GM23338 (cell line): ENCODE measurements at regions not wholly inside any gene's neighbourhood (a gene's known extent, or its start where the extent isn't known, plus 50 kb on each side); places are given as distances from the start of the nearest gene placed in this dataset.

Source experiments
- ATAC-seq: fragments of 200-7000 bp; cut with Tn5 transposase; 3 replicates; pipeline ENCODE4 v1.9.1; 2020
- DNase-seq: peaks from one replicate; pipeline ENCODE4 v3.0.0-alpha.2; 2015; ENCODE audit warnings: low spot score
- H2AFZ ChIP-seq: fragments of 200-600 bp; sonication (generic); 2 replicates; pipeline ENCODE4 v1.8.0; 2016; ENCODE audit warnings: antibody characterized with exemption, mild to moderate bottlenecking, moderate library complexity
- H3F3A ChIP-seq: fragments of 200-600 bp; sonication (generic); replicated peaks from 2 replicates; pipeline ENCODE4 v1.8.0; 2017; ENCODE audit warnings: antibody characterized with exemption, mixed run types, low read depth
- H3K27ac ChIP-seq: fragments of 200-600 bp; sonication (generic); 2 replicates; pipeline ENCODE4 v1.6.1; 2016; ENCODE audit warnings: low read depth
- H3K27me3 ChIP-seq: fragments of 200-600 bp; sonication (generic); 2 replicates; pipeline ENCODE4 v1.8.0; 2016; ENCODE audit warnings: mild to moderate bottlenecking, mixed run types, moderate library complexity; ENCODE audit not compliant: insufficient read depth
- H3K36me3 ChIP-seq: fragments of 200-600 bp; sonication (generic); 2 replicates; pipeline ENCODE4 v1.8.0; 2016; ENCODE audit warnings: mild to moderate bottlenecking; ENCODE audit not compliant: insufficient read depth
- H3K4me1 ChIP-seq: fragments of 200-600 bp; sonication (generic); 2 replicates; pipeline ENCODE4 v1.8.0; 2016; ENCODE audit warnings: mild to moderate bottlenecking, moderate library complexity; ENCODE audit not compliant: insufficient read depth
- H3K4me2 ChIP-seq: fragments of 200-600 bp; sonication (generic); 2 replicates; pipeline ENCODE4 v1.7.1; 2017; ENCODE audit warnings: mixed run types
- H3K4me3 ChIP-seq: fragments of 200-600 bp; sonication (generic); 2 replicates; pipeline ENCODE4 v1.6.1; 2016; ENCODE audit warnings: mixed run types
- H3K79me2 ChIP-seq: fragments of 200-600 bp; sonication (generic); replicated peaks from 2 replicates; pipeline ENCODE4 v1.8.0; 2017; ENCODE audit warnings: mild to moderate bottlenecking; ENCODE audit not compliant: insufficient read depth
- H3K9me2 ChIP-seq: fragments of 200-600 bp; sonication (generic); 2 replicates; pipeline ENCODE4 v1.8.0; 2017; ENCODE audit not compliant: insufficient read depth
- H4K20me1 ChIP-seq: fragments of 200-600 bp; sonication (generic); replicated peaks from 2 replicates; pipeline ENCODE4 v1.8.0; 2017; ENCODE audit warnings: mild to moderate bottlenecking; ENCODE audit not compliant: insufficient read depth
- H3K27ac Mint-ChIP-seq: 2 replicates; pipeline ENCODE4 v1.8.0; 2020; ENCODE audit warnings: inconsistent platforms, mild to moderate bottlenecking, moderate library complexity, mixed read lengths
- H3K27me3 Mint-ChIP-seq: 3 replicates; pipeline ENCODE4 v1.8.0; 2022; ENCODE audit warnings: low read depth, mild to moderate bottlenecking, moderate library complexity, mixed read lengths, inconsistent platforms; ENCODE audit not compliant: insufficient read depth, poor library complexity
- H3K36me3 Mint-ChIP-seq: 3 replicates; pipeline ENCODE4 v1.8.0; 2021; ENCODE audit warnings: low read depth, mild to moderate bottlenecking, inconsistent platforms, moderate library complexity, mixed read lengths
- H3K4me1 Mint-ChIP-seq: 3 replicates; pipeline ENCODE4 v1.8.0; 2020; ENCODE audit warnings: mild to moderate bottlenecking, inconsistent platforms, mixed read lengths
- H3K4me3 Mint-ChIP-seq: 3 replicates; pipeline ENCODE4 v1.8.0; 2021; ENCODE audit warnings: moderate library complexity, mild to moderate bottlenecking, inconsistent platforms, mixed read lengths
- H3K9me3 Mint-ChIP-seq: 3 replicates; pipeline ENCODE4 v1.8.0; 2020; ENCODE audit warnings: moderate library complexity, mild to moderate bottlenecking, inconsistent platforms, mixed read lengths
- CREB1 ChIP-seq: fragments of 250-450 bp; sonication (Bioruptor Pico); IDR thresholded peaks from 2 replicates; pipeline ENCODE4 v1.5.0; 2020; ENCODE audit warnings: low read depth, mild to moderate bottlenecking, moderate library complexity
- CTCF ChIP-seq, 2 experiments: fragments of 200-600 bp in 1 of 2; sonication (generic) in 1 of 2; conservative IDR thresholded peaks; 2 replicates each; pipeline versions ENCODE4 v1.5.1 to v1.6.1; 2016 to 2017; ENCODE audit warnings: antibody characterized with exemption in 2 of 2, low read depth in 2 of 2, mild to moderate bottlenecking in 2 of 2, moderate library complexity in 1 of 2
- ETS1 ChIP-seq: IDR thresholded peaks from 2 replicates; pipeline ENCODE4 v1.6.1; 2016; ENCODE audit warnings: antibody characterized with exemption
- JUNB ChIP-seq: IDR thresholded peaks from one replicate; pipeline ENCODE4 v1.6.1; 2016; ENCODE audit warnings: antibody characterized with exemption; ENCODE audit not compliant: unreplicated experiment
- ZNF331 ChIP-seq: fragments of 250-450 bp; sonication (Bioruptor Pico); IDR thresholded peaks from 2 replicates; pipeline ENCODE4 v1.5.0; 2020; ENCODE audit warnings: low read depth, mild to moderate bottlenecking, moderate library complexity
- ZNF462 ChIP-seq: fragments of 250-450 bp; sonication (Bioruptor Pico); IDR thresholded peaks from 2 replicates; pipeline ENCODE4 v1.5.0; 2020; ENCODE audit warnings: mild to moderate bottlenecking, moderate library complexity

- TF ChIP-seq ETS1 = no peak
- no peak for TF ChIP-seq JUNB
Measured at GRCh38 chr15:62906627-62907026, 135.9 kb upstream of the TPM1 start (continued).

GRCh38 chr15:62907275-62907674 lies 135.3 kb upstream of the TPM1 start:
- no peak overlapping the region for H3K4me2 ChIP-seq
- no peak overlapping the region for H3K27ac Mint-ChIP-seq

More at GRCh38 chr15:62907275-62907674, 135.3 kb upstream of the TPM1 start:
- H3K4me3 Mint-ChIP-seq = no peak overlapping the region
- H3K27ac ChIP-seq = no peak overlapping the region
- peaks cover 2% of the 10 kb centered on the region for H3K27me3 Mint-ChIP-seq
- H3K9me2 ChIP-seq = no peaks in the 10 kb centered on the region
- TF ChIP-seq ETS1 (no peak), ZNF462 (no peak), CTCF (conservative IDR thresholded peaks at IDR 0.05; ENCODE audit: low read depth in 2 of 2) (no peak), CREB1 (CRISPR knock-in tag) (no peak), ZNF331 (no peak)
- H3K36me3 Mint-ChIP-seq = no peaks in the 10 kb centered on the region
- ATAC-seq (no peak), DNase-seq (no peak)
- no peaks in the 10 kb centered on the region; the same call in 2 of the 3 replicates for H3K9me3 Mint-ChIP-seq
- no peaks in the 10 kb centered on the region for H3K27me3 ChIP-seq
- H3K4me1 ChIP-seq = peaks cover 12% of the 10 kb centered on the region
- H3K4me3 ChIP-seq = no peak overlapping the region
- H3K36me3 ChIP-seq = no peaks in the 10 kb centered on the region
- no peaks in the 10 kb centered on the region for H3K79me2 ChIP-seq
- no peaks in the 10 kb centered on the region for H4K20me1 ChIP-seq
- 0 out of 2 replicates have a peak overlapping the region, but pooled peaks have one; percentile 18 for H2AFZ ChIP-seq
- peaks cover 16% of the 10 kb centered on the region for H3K4me1 Mint-ChIP-seq
- no peaks in the 10 kb centered on the region for H3F3A ChIP-seq
